ENCODE measurements at regions not wholly inside any gene's neighbourhood (a gene's known extent, or its start where the extent isn't known, plus 50 kb on each side); places are given as distances from the start of the nearest gene placed in this dataset.
"Not testable (repeated sequence)": the region's sequence is repeated elsewhere in the genome, so short reads cannot be mapped to it uniquely, and the experiment has no call there.

DNA sequence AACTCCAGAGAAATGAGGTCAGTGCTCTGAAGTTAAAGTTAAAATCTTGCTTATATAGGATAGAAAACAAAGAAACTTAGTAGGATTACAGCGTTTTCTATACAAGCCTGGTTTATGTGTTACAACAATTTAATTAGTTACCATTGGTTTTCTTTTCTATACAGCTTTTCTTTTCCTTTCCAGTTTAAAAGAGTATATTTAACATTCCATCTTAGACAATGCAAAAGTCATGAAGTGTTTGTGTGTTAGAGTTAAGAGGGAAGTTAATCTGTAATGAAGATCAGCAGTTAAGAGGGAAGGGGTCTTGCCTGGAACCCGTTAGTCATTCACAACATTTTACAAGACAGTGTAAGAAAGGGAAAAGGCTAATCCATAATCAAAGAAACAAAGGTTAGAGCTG is 338.3 kb downstream of the OTUD1 start:
- DNase-seq: no peak

DNA sequence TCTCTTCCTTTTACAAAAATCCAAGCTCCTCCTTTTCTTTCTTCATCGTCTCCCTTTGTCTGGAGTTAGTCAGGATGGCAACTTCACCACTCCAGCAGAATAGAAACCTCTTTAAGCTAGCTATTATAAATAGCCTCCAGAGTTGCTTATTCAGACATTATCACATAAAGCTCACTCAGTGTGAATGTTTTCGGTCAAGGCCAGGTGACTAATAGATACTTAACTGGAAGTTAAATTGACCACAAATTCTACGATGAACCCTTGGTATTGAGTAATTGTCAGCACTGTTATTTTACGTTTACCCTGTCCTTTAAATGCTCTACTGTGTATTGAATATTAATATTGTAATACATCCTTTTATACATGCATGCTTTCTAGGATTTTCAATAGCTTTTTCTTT is 340.4 kb downstream of the OTUD1 start:
- no peak for DNase-seq

DNA sequence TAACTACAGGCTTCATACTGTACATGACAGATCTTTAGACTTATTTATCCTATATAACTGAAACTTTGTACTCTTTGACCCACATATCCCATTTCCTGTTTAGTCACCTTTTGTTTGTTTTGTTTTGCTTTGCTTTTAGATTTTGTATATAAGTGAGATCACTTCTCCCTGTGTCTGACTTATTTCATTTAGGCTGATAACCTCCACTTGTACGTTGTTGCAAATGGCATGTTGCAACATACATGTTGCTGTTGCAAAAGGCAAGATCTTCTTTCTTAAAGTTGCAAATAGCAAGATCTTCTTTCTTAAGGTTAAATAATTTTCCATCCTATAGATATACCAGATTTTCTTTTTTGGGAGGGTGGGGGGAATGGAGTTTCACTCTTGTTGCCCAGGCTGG is 341.5 kb downstream of the OTUD1 start:
- no peak for DNase-seq

DNA sequence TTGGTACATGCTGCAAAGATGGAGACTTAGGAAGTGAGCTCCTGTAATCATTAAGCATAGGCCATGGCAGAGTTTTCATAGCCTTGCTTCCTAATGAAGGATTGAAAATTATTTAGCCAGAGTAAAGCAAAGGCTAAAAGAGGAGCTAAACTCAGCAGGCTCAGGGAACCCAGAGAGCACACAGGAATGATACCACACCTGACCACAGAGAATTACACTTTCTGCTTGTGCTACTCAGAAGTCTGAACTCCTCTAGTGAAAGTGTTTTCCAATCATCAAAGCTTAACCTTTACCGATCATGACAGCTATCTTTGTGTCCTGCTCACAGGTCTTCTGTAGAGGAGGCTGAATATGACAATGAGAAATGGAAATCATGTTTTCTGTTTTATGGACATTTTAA is 347.7 kb downstream of the OTUD1 start:
- no peak for DNase-seq

DNA sequence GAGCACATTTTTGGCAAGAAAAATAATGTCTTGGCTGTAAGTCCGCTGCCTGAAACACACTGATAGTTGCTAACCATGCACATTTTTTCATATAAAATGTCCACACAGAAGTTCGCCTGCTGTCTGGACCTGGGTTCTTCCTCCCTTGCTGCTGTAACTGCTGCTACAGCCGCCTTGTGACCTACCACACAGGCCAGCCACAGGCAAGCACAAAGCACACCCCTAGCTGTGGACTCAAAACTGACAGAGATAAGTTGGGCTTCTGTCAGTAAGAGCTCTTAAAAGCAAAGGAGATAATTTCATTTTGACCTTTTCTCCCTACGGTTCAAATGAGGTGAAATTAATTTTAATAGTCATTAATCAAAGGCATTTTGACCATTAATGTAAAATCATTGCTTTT is 354.7 kb downstream of the OTUD1 start:
- no peak for DNase-seq

DNA sequence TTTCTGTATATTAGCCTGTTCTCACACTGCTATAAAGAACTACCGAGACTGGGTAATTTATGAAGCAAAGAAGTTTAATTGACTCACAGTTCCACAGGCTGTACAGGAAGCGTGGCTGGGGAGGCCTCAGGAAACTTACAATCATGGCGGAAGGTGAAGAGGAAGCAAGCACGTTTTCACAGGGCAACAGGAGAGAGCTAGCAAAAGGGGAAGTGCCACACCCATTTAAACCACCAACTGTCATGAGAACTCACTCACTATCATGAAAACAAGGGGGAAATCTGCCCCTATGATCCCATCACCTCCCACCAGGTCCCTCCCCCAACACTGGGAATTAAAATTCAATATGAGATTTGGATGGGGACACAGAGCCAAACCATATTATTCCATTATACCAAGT is 358.6 kb downstream of the OTUD1 start:
- not testable (repeated sequence) for DNase-seq

DNA sequence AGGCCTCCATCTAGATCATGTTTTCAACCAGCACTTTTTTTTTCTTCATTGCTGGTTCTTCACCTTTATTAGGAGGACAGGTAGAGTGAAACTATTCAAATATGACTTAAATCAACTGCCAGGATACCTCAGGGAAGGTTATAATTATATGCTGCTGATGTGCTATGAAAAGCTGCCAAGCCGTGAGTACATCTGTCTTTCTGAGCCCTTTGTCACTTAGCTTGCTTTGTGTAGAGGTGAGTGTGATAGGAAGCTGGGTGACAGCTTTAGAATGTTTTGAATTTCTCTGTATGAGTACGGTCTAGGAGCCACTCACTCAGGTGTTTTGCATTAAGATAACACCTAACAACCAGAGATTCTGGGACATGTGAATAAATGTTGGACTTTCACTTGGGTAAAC is 365.2 kb downstream of the OTUD1 start:
- DNase-seq: no peak

DNA sequence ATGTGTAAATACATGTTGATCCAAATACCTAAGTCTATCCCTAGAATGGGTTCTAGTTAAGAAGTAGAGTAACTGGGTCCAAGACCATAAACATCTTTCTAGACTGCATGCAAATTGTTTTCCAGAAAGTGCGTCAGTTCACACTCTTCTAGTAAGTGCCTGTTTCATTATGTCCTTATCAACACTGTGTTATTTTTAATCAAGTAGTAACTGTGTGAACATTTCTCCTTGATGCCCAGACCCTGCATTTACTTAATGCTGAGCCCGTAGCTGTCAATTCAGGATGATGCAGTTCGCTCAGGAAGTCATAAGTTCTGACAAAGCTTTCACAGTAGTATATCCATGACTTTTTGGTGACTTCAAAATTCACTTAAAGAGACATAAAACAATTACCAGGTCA is 374.8 kb downstream of the OTUD1 start:
- no peak for DNase-seq

DNA sequence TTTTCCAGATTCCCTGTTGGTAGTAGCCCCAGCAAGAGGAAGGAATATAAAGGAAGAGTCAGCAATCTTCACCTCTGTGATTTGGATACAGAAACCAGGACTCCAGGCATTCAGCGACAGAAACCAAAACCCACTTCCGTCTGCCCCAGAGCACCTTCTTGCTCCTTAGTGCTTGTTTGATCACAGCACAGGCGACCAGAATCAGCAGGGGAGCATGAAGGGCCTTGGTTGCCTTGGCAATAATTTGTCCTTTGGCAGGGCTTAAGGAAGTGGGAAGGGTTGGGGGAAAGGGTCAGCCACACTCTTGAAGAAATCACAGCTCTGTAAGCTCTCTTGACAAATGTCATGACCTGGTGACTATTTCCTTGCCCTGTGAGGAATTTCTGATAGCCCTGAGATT is 379.6 kb downstream of the OTUD1 start:
- no peak for DNase-seq

DNA sequence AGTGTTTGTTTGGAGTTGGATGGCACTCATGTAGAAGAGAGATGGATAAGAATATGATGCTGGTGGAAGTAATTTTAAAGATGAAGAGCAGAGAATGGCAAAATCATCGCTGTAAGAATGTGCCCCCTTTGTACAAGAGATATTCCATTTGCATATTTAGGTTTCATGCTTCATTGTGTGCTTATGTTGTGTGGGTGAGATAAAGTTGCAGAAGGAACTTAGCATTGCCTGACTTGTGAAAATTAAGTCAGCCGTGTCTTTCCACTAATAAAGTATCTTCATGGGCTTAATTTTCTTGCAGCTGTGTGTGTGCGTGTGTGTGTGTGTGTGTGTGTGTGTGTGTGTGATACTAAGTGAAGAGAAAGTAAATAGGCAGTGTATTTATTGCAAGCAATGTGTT is 381.9 kb downstream of the OTUD1 start:
- no peak for DNase-seq

DNA sequence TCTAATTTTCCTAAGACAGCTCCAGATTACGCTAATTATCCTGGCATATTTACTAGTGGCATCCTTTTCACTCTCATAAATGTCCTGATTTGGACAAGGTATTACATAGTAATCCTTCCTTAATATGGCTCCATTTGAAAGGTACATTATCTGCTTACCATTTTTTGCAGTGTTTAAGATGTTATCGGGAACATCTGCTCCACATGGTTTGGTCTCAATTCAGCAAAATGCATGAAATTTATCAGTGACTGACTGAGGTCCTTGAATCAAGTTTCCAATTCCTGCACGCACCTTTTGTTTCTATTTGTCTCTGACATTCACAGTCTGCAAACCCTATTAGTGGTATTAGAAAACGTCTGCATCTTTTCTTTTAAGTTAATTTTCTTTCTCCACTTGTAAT is 384.1 kb upstream of the KIAA1217 start:
- DNase-seq: no peak

DNA sequence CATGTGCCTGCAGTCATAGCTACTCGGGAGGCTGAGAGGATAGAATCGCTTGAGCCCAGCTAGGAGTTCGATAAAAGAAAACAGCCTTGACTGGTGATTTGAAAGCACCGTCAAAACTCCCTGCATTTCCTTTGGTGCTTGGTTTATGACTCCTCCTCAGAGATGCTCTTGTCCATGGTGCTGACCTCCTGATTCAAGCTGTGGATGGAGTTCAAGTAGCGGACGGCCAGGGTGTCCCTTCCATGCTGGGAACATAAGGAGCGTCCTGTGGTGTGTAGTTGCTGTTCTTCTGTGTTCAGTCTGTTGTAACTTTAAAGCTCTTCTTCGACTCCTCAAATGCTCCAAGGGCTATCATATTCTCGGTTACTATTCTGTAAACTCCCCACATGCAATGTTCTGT is 382.5 kb upstream of the KIAA1217 start:
- peak; percentile 22 for DNase-seq

DNA sequence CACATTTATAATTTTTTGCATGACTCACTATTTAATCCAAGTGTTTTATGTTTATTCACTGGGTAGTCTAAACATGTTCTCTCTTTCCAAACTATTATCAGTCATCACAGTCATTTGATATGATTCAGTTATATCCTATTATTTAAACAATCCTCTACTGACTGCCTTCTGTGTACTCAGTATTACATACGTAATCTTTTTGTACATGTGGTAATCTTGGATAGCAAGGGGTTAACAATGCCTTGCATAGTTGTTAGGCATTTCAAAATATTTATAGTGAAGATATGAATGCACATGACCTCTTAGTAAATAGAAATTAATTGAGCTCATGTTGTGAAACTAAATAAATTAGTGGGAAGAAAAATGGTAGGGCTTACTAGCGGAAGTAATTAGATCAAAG is 379.4 kb upstream of the KIAA1217 start:
- DNase-seq: no peak

DNA sequence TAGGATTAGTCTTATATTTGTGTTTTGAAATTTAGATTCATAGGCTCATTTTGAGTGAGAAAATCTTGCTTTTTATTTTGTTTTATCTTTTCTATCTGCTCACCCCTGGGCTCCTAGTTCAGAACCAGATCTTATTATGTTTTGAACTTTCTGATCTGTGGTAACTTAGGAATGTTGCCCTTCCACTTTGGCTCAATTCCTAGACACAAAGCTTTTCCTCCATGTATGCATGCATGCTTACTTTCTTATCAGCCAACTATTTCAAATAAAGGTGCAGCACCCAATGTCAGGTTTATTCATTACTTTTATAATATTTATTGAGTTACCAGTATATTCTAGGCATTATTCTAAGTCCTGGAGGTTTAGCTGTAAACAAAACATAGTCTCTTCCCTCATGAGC is 374.8 kb upstream of the KIAA1217 start:
- DNase-seq: no peak

DNA sequence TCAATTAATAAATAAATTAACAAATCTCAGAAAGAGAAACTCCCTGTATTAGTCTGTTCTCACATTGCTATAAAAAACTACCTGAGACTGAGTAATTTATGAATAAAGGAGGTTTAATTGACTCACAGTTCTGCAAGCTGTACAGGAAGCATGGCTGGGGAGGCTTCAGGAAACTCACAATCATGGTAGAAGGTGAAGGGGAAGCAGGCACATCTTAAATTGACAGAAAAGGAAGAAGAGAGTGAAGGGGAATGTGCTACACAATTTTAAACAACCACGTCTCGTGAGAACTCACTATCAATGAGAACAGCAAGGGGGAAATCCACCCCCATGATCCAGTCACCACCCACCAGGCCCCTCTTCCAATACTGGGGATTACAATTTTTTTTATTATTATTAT is 358.3 kb upstream of the KIAA1217 start:
- no peak for DNase-seq

DNA sequence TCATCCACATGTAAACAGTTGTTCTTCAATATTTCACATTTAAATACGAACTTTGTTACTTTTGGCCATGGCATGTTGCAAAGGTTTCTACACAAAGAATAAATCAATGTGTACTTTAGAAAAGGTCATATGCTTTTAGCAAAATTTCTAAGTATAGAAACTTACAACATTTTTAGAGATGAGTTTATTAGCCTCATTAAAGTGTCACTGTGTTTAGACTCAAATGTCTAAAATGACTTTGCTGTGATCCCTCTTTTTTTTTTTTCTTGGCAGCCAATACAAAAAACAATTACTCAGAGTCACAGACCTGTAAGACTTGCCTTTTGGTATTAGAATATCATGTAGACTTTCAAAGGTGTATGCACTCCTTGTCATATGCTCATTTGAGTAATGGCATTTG is 349.3 kb upstream of the KIAA1217 start:
- DNase-seq: no peak

DNA sequence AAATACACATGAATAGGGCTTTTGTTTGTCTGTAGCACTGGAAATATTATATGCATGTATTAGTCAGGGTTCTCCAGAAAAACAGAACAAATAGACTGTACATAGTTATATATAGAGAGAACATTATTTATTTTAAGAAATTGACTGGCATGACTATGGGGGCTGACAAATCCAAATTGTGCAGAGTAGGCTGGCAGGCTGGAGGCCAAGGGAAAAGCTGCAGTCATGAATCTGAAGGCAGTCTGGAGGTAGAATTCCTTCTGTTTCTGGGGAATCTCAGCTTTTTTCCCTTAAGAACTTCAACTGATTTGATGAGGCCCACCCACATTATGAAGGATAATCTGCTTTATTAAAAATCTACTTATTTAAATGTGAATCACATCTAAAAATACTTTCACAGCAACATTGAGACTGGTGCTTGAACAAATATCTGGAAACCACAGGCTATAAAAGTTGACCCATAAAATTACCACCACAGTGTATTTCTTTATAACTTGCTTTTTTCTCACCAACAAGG is 344.2 kb upstream of the KIAA1217 start:
- no peak for DNase-seq

DNA sequence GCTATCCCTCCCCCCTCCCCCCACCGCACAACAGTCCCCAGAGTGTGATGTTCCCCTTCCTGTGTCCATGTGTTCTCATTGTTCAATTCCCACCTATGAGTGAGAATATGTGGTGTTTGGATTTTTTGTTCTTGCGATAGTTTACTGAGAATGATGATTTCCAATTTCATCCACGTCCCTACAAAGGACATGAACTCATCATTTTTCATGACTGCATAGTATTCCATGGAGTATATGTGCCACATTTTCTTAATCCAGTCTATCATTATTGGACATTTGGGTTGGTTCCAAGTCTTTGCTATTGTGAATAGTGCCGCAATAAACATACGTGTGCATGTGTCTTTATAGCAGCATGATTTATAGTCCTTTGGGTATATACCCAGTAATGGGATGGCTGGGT is 342.0 kb upstream of the KIAA1217 start:
- DNase-seq: not testable (repeated sequence)

DNA sequence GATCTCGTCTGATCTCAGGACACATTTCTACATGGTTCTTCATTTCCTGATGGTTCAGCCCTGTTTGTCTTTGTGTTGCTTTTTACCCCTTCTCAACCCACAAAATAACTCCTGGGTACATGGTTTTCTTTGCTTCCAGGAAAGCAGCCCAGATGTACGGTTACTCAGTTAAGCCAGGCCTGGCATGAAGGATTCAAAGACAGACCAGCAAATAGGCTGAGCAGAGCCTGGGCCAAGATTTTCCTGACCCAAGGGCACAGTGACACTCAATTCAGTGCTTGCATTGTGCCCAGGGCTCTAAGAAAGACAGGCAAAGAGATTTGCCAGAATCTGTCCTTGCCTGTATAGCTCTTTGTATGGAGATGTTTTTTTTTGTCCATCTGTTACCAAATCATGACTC is 340.8 kb upstream of the KIAA1217 start:
- no peak for DNase-seq

DNA sequence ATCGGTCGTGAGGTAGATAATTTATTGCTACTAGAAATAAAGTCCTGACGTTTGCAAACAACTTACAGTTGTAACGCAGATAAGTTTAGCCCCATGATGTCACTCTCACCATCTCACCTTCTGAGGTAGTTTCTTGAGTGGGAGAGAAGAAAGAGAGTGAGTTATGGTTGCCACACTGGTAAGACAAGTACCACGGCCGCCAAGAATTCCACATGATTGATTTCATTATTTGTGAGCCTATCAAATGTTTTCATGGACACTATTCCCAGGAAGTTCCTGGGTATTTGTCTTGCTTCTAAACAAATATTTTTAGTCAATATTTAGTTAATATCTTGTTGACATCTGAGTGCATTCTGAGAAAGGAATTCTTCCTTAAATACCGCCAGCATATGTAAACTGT is 339.4 kb upstream of the KIAA1217 start:
- DNase-seq: no peak

DNA sequence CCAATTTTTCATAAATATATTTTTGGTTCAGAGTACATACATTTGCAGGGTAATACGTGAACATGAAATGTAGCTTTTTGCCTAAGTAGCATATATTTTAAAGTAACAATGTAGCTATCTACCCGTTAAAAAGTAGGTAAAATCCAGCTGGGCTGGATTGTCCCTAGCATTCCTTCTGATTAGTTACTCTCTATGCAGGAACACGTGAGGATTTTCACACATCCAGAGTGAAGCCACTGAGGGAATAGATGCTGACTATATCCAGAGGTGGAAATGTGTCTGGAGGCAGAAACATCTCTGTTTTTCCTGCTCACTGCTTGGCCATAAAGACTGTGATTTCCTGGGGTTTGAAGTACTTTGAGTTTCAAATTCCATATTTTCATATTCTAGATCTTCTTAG is 338.9 kb upstream of the KIAA1217 start:
- DNase-seq: no peak

DNA sequence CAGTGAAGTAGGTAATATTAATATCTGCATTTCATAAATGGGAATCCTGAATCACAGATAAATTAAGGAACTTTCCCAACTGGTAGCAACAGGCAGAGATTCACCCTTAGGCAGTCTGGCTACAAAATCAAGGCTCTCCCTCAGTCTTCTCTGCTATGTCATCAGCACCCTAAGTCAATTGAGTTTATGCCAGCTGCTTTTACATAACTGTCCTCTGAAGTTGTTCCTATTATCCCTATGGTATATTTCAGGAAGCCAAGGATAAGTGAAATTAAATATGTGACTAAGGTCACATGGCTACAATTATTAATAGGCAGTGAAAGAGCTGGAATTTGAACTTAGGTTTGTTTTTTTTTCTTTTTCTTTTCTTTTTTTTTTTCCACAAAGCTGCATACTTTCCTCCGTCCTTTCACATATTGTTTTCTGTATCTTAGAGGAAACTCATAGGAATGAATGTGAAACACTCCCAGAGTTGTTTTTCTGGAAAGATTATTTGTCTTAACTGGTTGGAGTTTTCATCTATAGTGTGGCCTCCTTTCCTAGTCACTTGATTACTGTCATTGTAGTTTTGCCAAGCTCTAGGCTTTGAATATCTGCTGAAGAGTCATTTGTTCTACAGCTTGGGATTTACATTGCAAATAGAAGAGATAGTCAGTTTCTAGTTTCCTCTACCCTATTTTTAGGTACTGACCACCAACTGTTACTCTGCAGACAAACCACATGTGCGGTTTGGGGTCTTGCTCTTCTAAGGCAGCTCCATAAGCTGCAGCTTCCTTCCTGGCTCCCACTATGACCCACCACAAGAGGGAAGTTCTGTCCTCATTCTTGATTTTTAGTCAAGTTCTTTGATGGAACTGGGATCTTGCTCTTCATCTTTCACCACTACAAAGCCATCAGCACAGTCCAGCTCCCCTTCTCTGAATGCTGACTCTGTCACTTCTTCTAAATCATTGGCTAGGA is 338.0 kb upstream of the KIAA1217 start:
- DNase-seq: no peak

DNA sequence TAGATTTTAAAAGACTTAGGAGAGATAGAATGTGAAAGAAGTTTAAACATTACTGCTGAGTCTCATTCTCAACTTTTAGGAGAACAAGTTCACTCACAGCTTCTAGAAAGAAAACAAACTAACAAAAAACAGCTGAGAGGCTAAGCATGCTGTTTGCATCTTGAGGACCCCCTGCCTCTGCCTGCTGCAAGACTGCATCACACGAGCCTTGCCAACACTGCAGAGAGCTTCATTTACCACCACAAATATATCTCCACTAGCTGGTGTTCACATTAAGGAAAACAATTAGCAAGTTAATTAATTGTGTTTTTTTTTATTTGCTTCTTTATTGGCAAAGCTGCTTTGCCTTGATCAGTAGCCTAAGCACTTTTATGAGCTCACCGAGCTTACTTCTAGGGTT is 336.6 kb upstream of the KIAA1217 start:
- no peak for DNase-seq

DNA sequence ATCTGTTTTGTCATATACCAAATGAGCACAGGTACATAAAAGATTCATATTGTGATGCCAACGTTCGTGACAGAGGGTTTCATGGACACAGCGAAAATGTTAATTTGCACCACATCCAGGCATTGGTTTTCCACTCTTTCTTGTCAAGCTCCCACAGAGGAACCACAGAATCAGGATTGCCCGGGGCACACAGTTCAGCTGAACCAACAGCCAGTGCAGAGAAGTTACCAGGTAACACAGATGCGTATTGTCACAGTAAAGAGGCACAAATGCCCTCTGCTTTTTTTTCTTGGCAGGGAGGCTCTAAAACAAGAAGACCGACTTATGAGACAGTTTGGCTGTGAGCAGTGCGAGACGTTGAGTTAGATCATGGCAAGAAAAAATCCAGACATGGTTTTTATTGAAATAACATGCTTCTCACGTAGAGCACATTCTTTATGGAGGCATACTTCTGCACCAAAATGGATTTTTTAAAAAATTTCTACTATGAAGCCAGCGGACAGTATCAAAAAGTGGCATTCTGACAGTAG is 331.1 kb upstream of the KIAA1217 start:
- DNase-seq: no peak

DNA sequence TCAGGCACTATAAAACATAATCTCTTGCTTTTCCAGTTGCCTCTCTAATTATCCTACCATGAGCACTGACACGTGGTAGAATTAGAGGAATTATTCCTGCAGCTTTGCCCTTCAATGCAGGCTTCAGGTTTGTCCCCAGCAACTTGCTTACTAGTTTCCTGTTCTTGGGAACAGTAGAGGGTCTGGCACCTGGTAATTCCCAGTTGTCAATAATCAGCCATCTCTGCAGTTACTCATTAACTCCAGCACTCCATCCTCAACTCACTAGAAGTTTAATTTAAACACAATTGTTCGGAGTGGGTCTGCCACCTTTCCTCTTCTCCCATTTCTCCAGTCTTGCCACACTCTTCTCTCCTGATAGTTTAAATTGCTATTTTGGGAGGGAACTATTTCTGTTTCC is 324.3 kb upstream of the KIAA1217 start:
- DNase-seq: no peak
